ENCODE measurements at regions not wholly inside any gene's neighbourhood (a gene's known extent, or its start where the extent isn't known, plus 50 kb on each side); places are given as distances from the start of the nearest gene placed in this dataset.
A peak's percentile ranks its signal among the peaks of the same experiment; 100 is the strongest.

DNA sequence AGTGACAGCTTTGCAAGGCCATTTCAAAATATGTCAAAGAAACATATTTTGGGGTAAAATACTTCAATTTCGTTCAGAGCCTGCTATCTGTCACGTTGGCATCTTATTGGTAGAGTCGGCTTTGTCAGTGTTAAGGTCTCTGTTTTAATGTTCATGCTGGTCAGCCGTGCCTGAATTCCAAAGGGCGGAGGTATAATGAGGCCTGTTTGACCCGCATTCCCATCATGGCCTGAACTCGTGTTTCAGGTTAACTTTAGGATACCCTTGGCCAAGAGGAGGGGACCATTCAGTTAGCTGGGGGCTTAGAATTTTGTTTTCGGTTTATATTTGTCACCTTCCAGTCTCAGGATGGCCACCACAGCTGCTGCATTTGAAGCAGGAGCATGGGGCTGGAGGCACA lies 236.4 kb downstream of the NFATC2 start:
- Histone ChIP-seq H3K4me1 (ENCODE audit: insufficient read depth, low read length) (peaks cover 15% of the 10 kb centered on the region), H3F3A (ENCODE audit: low read length, unreplicated experiment) (no peaks in the 10 kb centered on the region), H3K9me3 (ENCODE audit: low read length) (no peaks in the 10 kb centered on the region; the same call in 1 of the 2 replicates), H3K4me2 (ENCODE audit: low read length) (no peak overlapping the region), H3K79me2 (ENCODE audit: low read length) (no peaks in the 10 kb centered on the region), H3K9me2 (replicated peaks; ENCODE audit: low read length) (no peaks in the 10 kb centered on the region), H2AFZ (ENCODE audit: low read length) (peak overlapping the region; percentile 73; the same call in 1 of the 2 replicates), H4K20me1 (ENCODE audit: low read length) (no peaks in the 10 kb centered on the region), H3K27me3 (ENCODE audit: low read length) (no peaks in the 10 kb centered on the region), H3K27ac (ENCODE audit: low read length) (no peak overlapping the region), H3K36me3 (ENCODE audit: low read depth, low read length) (no peaks in the 10 kb centered on the region), H3K4me3 (ENCODE audit: low read length) (no peak overlapping the region), H3K9ac (ENCODE audit: low read length) (no peak overlapping the region)
- ATAC-seq, result no peak
- ChIA-PET POLR2A (ENCODE audit: unreplicated experiment) (no interaction called here), CTCF (interaction anchor here (1.3 to 2.0 kb wide), 2 partner anchors 178 to 318 kb away, joined by 3 to 26 read pairs; no protein-coding TSS in a partner anchor)
- BruUV-seq (replicated peaks), result no TSS peak
- intact Hi-C loops (cut with micrococcal nuclease), result loop anchor here (1.0 to 2.0 kb wide), 3 partner anchors 85 to 319 kb away; no protein-coding TSS in a partner anchor
- TF ChIP-seq EZH2phosphoT487 (IDR thresholded peaks at IDR 0.05; ENCODE audit: borderline replicate concordance, low read length) (no peak), EZH2 (IDR thresholded peaks at IDR 0.05; ENCODE audit: low read length, unreplicated experiment) (no peak)
- TF ChIP-seq, protein P1, sequence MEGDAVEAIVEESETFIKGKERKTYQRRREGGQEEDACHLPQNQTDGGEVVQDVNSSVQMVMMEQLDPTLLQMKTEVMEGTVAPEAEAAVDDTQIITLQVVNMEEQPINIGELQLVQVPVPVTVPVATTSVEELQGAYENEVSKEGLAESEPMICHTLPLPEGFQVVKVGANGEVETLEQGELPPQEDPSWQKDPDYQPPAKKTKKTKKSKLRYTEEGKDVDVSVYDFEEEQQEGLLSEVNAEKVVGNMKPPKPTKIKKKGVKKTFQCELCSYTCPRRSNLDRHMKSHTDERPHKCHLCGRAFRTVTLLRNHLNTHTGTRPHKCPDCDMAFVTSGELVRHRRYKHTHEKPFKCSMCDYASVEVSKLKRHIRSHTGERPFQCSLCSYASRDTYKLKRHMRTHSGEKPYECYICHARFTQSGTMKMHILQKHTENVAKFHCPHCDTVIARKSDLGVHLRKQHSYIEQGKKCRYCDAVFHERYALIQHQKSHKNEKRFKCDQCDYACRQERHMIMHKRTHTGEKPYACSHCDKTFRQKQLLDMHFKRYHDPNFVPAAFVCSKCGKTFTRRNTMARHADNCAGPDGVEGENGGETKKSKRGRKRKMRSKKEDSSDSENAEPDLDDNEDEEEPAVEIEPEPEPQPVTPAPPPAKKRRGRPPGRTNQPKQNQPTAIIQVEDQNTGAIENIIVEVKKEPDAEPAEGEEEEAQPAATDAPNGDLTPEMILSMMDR (conservative IDR thresholded peaks at IDR 0.05; ENCODE audit: low read depth, low read length), result no peak
- DNase-seq, result no peak

DNA sequence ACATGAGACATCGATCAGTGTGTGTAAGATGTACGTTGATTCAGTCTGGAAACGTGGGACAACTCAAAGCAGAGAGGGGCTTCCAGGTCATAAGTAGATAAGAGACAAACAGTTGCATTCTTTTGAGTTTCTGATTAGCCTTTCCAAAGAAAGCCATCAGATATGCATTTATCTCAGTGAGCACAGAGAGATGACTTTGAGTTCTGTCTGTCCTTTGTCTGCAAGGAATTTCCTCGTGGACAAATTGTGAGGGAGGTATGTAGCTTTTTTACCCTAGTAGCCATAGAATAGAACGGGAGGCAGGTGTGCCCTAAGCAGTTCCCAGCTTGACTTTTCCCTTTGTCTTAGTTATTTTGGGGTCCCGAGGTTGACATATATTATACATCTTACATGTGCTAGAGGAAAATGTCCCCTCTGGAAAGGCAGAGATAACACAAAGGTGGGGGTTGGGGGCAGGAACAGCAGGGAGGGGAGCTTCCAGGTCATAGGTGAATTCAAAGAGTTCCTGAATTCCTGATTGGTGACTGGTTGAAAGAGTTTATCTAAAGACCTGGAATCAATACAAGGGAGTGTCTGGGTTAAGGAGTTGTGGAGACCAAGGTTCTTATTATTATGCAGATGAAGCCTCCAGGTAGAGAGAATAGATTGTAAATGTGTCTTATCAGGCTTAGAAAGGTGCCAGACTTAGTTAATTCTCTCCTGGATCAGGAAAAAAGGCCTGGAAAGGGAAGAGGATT lies 237.0 kb downstream of the NFATC2 start:
- Histone ChIP-seq H3K9ac (ENCODE audit: low read length) (no peak overlapping the region), H2AFZ (ENCODE audit: low read length) (no peak overlapping the region), H3K9me2 (replicated peaks; ENCODE audit: low read length) (no peaks in the 10 kb centered on the region), H3K9me3 (ENCODE audit: low read length) (no peaks in the 10 kb centered on the region; the same call in 1 of the 2 replicates), H4K20me1 (ENCODE audit: low read length) (no peaks in the 10 kb centered on the region), H3F3A (ENCODE audit: low read length, unreplicated experiment) (no peaks in the 10 kb centered on the region), H3K4me1 (ENCODE audit: insufficient read depth, low read length) (peaks cover 15% of the 10 kb centered on the region), H3K27ac (ENCODE audit: low read length) (no peak overlapping the region), H3K4me3 (ENCODE audit: low read length) (no peak overlapping the region), H3K27me3 (ENCODE audit: low read length) (no peaks in the 10 kb centered on the region), H3K36me3 (ENCODE audit: low read depth, low read length) (no peaks in the 10 kb centered on the region), H3K79me2 (ENCODE audit: low read length) (no peaks in the 10 kb centered on the region), H3K4me2 (ENCODE audit: low read length) (no peak overlapping the region)
- ATAC-seq (no peak), DNase-seq (no peak)
- intact Hi-C loops (cut with micrococcal nuclease), result loop anchor here (1.0 to 2.0 kb wide), 3 partner anchors 85 to 318 kb away; no protein-coding TSS in a partner anchor
- TF ChIP-seq EZH2 (IDR thresholded peaks at IDR 0.05; ENCODE audit: low read length, unreplicated experiment), result no peak
- TF ChIP-seq, protein P1 (conservative IDR thresholded peaks at IDR 0.05; ENCODE audit: low read depth, low read length), result no peak
- no peak for TF ChIP-seq EZH2phosphoT487 (IDR thresholded peaks at IDR 0.05; ENCODE audit: borderline replicate concordance, low read length)
- POLR2A ChIA-PET (ENCODE audit: unreplicated experiment), result no interaction called here
- CTCF ChIA-PET, result interaction anchor here (0.8 to 2.0 kb wide), 2 partner anchors 317 to 318 kb away, joined by 4 to 26 read pairs; no protein-coding TSS in a partner anchor
- BruUV-seq (replicated peaks), result no TSS peak

Data from PC-3 (cell line).